Fibroblast of the aortic adventitia (primary cell): ENCODE measurements at regions not wholly inside any gene's neighbourhood (a gene's known extent, or its start where the extent isn't known, plus 50 kb on each side); places are given as distances from the start of the nearest gene placed in this dataset.

Experiments
- DNase-seq: peaks from one replicate; pipeline ENCODE4 v3.0.0-alpha.2; 2010; ENCODE audit warnings: low read depth
- H3K4me3 ChIP-seq: 2 replicates; pipeline ENCODE4 v1.5.1; 2011; ENCODE audit warnings: low read depth, mild to moderate bottlenecking, control low read depth, low read length, moderate library complexity
- TF ChIP-seq, protein P1 (sequence below): IDR thresholded peaks from 2 replicates; pipeline ENCODE4 v1.5.1; 2011; ENCODE audit warnings: mild to moderate bottlenecking, low read length, control low read depth, inconsistent platforms; ENCODE audit not compliant: insufficient read depth

- no peak for DNase-seq
- TF ChIP-seq, protein P1, sequence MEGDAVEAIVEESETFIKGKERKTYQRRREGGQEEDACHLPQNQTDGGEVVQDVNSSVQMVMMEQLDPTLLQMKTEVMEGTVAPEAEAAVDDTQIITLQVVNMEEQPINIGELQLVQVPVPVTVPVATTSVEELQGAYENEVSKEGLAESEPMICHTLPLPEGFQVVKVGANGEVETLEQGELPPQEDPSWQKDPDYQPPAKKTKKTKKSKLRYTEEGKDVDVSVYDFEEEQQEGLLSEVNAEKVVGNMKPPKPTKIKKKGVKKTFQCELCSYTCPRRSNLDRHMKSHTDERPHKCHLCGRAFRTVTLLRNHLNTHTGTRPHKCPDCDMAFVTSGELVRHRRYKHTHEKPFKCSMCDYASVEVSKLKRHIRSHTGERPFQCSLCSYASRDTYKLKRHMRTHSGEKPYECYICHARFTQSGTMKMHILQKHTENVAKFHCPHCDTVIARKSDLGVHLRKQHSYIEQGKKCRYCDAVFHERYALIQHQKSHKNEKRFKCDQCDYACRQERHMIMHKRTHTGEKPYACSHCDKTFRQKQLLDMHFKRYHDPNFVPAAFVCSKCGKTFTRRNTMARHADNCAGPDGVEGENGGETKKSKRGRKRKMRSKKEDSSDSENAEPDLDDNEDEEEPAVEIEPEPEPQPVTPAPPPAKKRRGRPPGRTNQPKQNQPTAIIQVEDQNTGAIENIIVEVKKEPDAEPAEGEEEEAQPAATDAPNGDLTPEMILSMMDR = no peak
- H3K4me3 ChIP-seq = no peak overlapping the region
Observed at GRCh38 chr18:69349912-69350597, 50.6 kb upstream of the DOK6 start.
